Activated naive CD8-positive, alpha-beta T cell treated with anti-CD3 and anti-CD28 coated beads for 36 hours (primary cell): ENCODE measurements at regions not wholly inside any gene's neighbourhood (a gene's known extent, or its start where the extent isn't known, plus 50 kb on each side); places are given as distances from the start of the nearest gene placed in this dataset.

Experiments
- DNase-seq: peaks from one replicate; pipeline ENCODE4 v3.0.0; 2021
- H3K27ac Mint-ChIP-seq: one replicate; pipeline ENCODE4 v1.8.0; 2022; ENCODE audit warnings: mild to moderate bottlenecking, moderate library complexity, mixed read lengths
- H3K27me3 Mint-ChIP-seq: one replicate; pipeline ENCODE4 v1.8.0; 2022; ENCODE audit warnings: mild to moderate bottlenecking, mixed read lengths
- H3K36me3 Mint-ChIP-seq: one replicate; pipeline ENCODE4 v1.8.0; 2021; ENCODE audit warnings: mild to moderate bottlenecking, mixed read lengths
- H3K4me1 Mint-ChIP-seq: one replicate; pipeline ENCODE4 v1.8.0; 2021; ENCODE audit warnings: mixed read lengths
- H3K4me3 Mint-ChIP-seq: one replicate; pipeline ENCODE4 v1.8.0; 2022; ENCODE audit warnings: mild to moderate bottlenecking, moderate library complexity, mixed read lengths
- H3K9me3 Mint-ChIP-seq: one replicate; pipeline ENCODE4 v1.8.0; 2022; ENCODE audit warnings: mixed read lengths

- peaks cover 6% of the 10 kb centered on the region for H3K27me3 Mint-ChIP-seq
- no peak for DNase-seq
- no peaks in the 10 kb centered on the region for H3K9me3 Mint-ChIP-seq
- H3K4me3 Mint-ChIP-seq = no peak overlapping the region
- H3K4me1 Mint-ChIP-seq = no peaks in the 10 kb centered on the region
- no peak overlapping the region for H3K27ac Mint-ChIP-seq
- no peaks in the 10 kb centered on the region for H3K36me3 Mint-ChIP-seq
Observed at GRCh38 chr7:35495377-35495776, 199.6 kb downstream of the HERPUD2 start.

- Mint-ChIP-seq H3K36me3 (no peaks in the 10 kb centered on the region), H3K9me3 (no peaks in the 10 kb centered on the region), H3K27ac (no peak overlapping the region), H3K4me3 (no peak overlapping the region), H3K27me3 (peaks cover 6% of the 10 kb centered on the region), H3K4me1 (no peaks in the 10 kb centered on the region)
- DNase-seq = no peak
Observed at GRCh38 chr7:35494407-35494806, 200.5 kb downstream of the HERPUD2 start.

GRCh38 chr7:35492451-35493175, 202.3 kb downstream of the HERPUD2 start:
- Mint-ChIP-seq H3K36me3 (no peaks in the 10 kb centered on the region), H3K4me3 (no peak overlapping the region), H3K27ac (no peak overlapping the region), H3K27me3 (no peaks in the 10 kb centered on the region), H3K4me1 (no peaks in the 10 kb centered on the region), H3K9me3 (no peaks in the 10 kb centered on the region)
- no peak for DNase-seq

GRCh38 chr7:35491233-35491632, 203.7 kb downstream of the HERPUD2 start:
- DNase-seq = no peak
- Mint-ChIP-seq H3K4me3 (no peak overlapping the region), H3K27ac (no peak overlapping the region), H3K4me1 (no peaks in the 10 kb centered on the region), H3K9me3 (no peaks in the 10 kb centered on the region), H3K36me3 (no peaks in the 10 kb centered on the region), H3K27me3 (no peaks in the 10 kb centered on the region)

GRCh38 chr7:35487841-35488240, 207.1 kb downstream of the HERPUD2 start:
- Mint-ChIP-seq H3K4me1 (no peaks in the 10 kb centered on the region), H3K9me3 (no peaks in the 10 kb centered on the region), H3K36me3 (no peaks in the 10 kb centered on the region), H3K4me3 (no peak overlapping the region), H3K27ac (no peak overlapping the region), H3K27me3 (no peaks in the 10 kb centered on the region)
- no peak for DNase-seq

GRCh38 chr7:35487402-35487801, 207.5 kb downstream of the HERPUD2 start:
- DNase-seq = no peak
- Mint-ChIP-seq H3K27ac (no peak overlapping the region), H3K4me1 (no peaks in the 10 kb centered on the region), H3K27me3 (no peaks in the 10 kb centered on the region), H3K9me3 (no peaks in the 10 kb centered on the region), H3K36me3 (no peaks in the 10 kb centered on the region), H3K4me3 (no peak overlapping the region)

GRCh38 chr7:35485436-35485835, 209.5 kb downstream of the HERPUD2 start:
- no peaks in the 10 kb centered on the region for H3K9me3 Mint-ChIP-seq
- H3K4me3 Mint-ChIP-seq = no peak overlapping the region
- no peak overlapping the region for H3K27ac Mint-ChIP-seq
- no peaks in the 10 kb centered on the region for H3K36me3 Mint-ChIP-seq
- DNase-seq = no peak
- H3K27me3 Mint-ChIP-seq = no peaks in the 10 kb centered on the region
- no peaks in the 10 kb centered on the region for H3K4me1 Mint-ChIP-seq

GRCh38 chr7:35483568-35483967, 211.4 kb downstream of the HERPUD2 start:
- Mint-ChIP-seq H3K36me3 (no peaks in the 10 kb centered on the region), H3K9me3 (no peaks in the 10 kb centered on the region), H3K4me1 (no peaks in the 10 kb centered on the region), H3K27me3 (no peaks in the 10 kb centered on the region), H3K27ac (no peak overlapping the region), H3K4me3 (no peak overlapping the region)
- DNase-seq = no peak

- Mint-ChIP-seq H3K4me1 (no peaks in the 10 kb centered on the region), H3K36me3 (no peaks in the 10 kb centered on the region)
- no peak for DNase-seq
Observed at GRCh38 chr7:35482231-35482630, 212.7 kb downstream of the HERPUD2 start.

GRCh38 chr7:35480806-35481205, 214.1 kb downstream of the HERPUD2 start:
- no peaks in the 10 kb centered on the region for H3K36me3 Mint-ChIP-seq
- H3K27ac Mint-ChIP-seq = no peak overlapping the region
- no peaks in the 10 kb centered on the region for H3K27me3 Mint-ChIP-seq
- peaks cover 11% of the 10 kb centered on the region for H3K9me3 Mint-ChIP-seq
- no peaks in the 10 kb centered on the region for H3K4me1 Mint-ChIP-seq
- DNase-seq = no peak
- no peak overlapping the region for H3K4me3 Mint-ChIP-seq

More at GRCh38 chr7:35482231-35482630, 212.7 kb downstream of the HERPUD2 start:
- Mint-ChIP-seq H3K4me3 (no peak overlapping the region), H3K27me3 (no peaks in the 10 kb centered on the region), H3K27ac (no peak overlapping the region), H3K9me3 (peaks cover 8% of the 10 kb centered on the region)

- no peak overlapping the region for H3K27ac Mint-ChIP-seq
- no peaks in the 10 kb centered on the region for H3K36me3 Mint-ChIP-seq
- no peaks in the 10 kb centered on the region for H3K4me1 Mint-ChIP-seq
- DNase-seq = no peak
- peaks cover 11% of the 10 kb centered on the region for H3K9me3 Mint-ChIP-seq
- H3K4me3 Mint-ChIP-seq = no peak overlapping the region
- H3K27me3 Mint-ChIP-seq = peaks cover 4% of the 10 kb centered on the region
Observed at GRCh38 chr7:35477609-35478008, 217.3 kb downstream of the HERPUD2 start.

GRCh38 chr7:35474100-35474499, 220.2 kb upstream of the TBX20 start:
- Mint-ChIP-seq H3K4me1 (no peaks in the 10 kb centered on the region), H3K27me3 (peaks cover 8% of the 10 kb centered on the region), H3K27ac (no peak overlapping the region), H3K36me3 (no peaks in the 10 kb centered on the region), H3K4me3 (no peak overlapping the region), H3K9me3 (peaks cover 11% of the 10 kb centered on the region)
- DNase-seq = no peak

- Mint-ChIP-seq H3K4me3 (no peak overlapping the region), H3K27me3 (peaks cover 32% of the 10 kb centered on the region), H3K4me1 (no peaks in the 10 kb centered on the region), H3K36me3 (no peaks in the 10 kb centered on the region), H3K9me3 (peaks cover 1% of the 10 kb centered on the region), H3K27ac (no peak overlapping the region)
- DNase-seq = no peak
Observed at GRCh38 chr7:35468606-35469005, 214.7 kb upstream of the TBX20 start.

GRCh38 chr7:35467456-35467978, 213.6 kb upstream of the TBX20 start:
- H3K36me3 Mint-ChIP-seq = no peaks in the 10 kb centered on the region
- no peak for DNase-seq
- no peak overlapping the region for H3K27ac Mint-ChIP-seq
- no peak overlapping the region for H3K4me3 Mint-ChIP-seq
- peaks cover 29% of the 10 kb centered on the region for H3K27me3 Mint-ChIP-seq
- no peaks in the 10 kb centered on the region for H3K4me1 Mint-ChIP-seq
- H3K9me3 Mint-ChIP-seq = peaks cover 4% of the 10 kb centered on the region

- no peak for DNase-seq
- Mint-ChIP-seq H3K27me3 (peaks cover 26% of the 10 kb centered on the region), H3K4me3 (no peak overlapping the region), H3K9me3 (peaks cover 4% of the 10 kb centered on the region), H3K4me1 (no peaks in the 10 kb centered on the region), H3K36me3 (no peaks in the 10 kb centered on the region), H3K27ac (no peak overlapping the region)
Observed at GRCh38 chr7:35465791-35466336, 212.0 kb upstream of the TBX20 start.

GRCh38 chr7:35463751-35464150, 209.9 kb upstream of the TBX20 start:
- DNase-seq = no peak
- no peaks in the 10 kb centered on the region for H3K4me1 Mint-ChIP-seq
- peaks cover 9% of the 10 kb centered on the region for H3K9me3 Mint-ChIP-seq
- H3K4me3 Mint-ChIP-seq = no peak overlapping the region
- H3K27me3 Mint-ChIP-seq = peaks cover 26% of the 10 kb centered on the region
- no peaks in the 10 kb centered on the region for H3K36me3 Mint-ChIP-seq
- H3K27ac Mint-ChIP-seq = no peak overlapping the region
